NCI-H526 treated with DMSO at 0.1 percent for 48 hours (cell line): ENCODE measurements at regions not wholly inside any gene's neighbourhood (a gene's known extent, or its start where the extent isn't known, plus 50 kb on each side); places are given as distances from the start of the nearest gene placed in this dataset.
"Not testable (repeated sequence)": the region's sequence is repeated elsewhere in the genome, so short reads cannot be mapped to it uniquely, and the experiment has no call there.

Experiments
- DNase-seq: peaks from one replicate; lab custom pipeline; 2025; lab: John Stamatoyannopoulos, UW

- DNase-seq = peak; percentile 23
Observed at GRCh38 chr2:55771612-55772011, 78.0 kb upstream of the PNPT1 start.

- no peak for DNase-seq
Observed at GRCh38 chr2:55768991-55769390, 75.3 kb upstream of the PNPT1 start.

GRCh38 chr2:55766947-55767346, 73.3 kb upstream of the PNPT1 start:
- no peak for DNase-seq

GRCh38 chr2:55765708-55766107, 72.1 kb upstream of the PNPT1 start:
- DNase-seq = not testable (repeated sequence)

GRCh38 chr2:55763721-55764120, 70.1 kb upstream of the PNPT1 start:
- DNase-seq = no peak

- no peak for DNase-seq
Observed at GRCh38 chr2:55761526-55761925, 67.9 kb upstream of the PNPT1 start.

- DNase-seq = no peak
Observed at GRCh38 chr2:55761024-55761423, 67.4 kb upstream of the PNPT1 start.

- no peak for DNase-seq
Observed at GRCh38 chr2:55760125-55760524, 66.5 kb upstream of the PNPT1 start.

GRCh38 chr2:55759271-55759921, 65.8 kb upstream of the PNPT1 start:
- DNase-seq = no peak

- DNase-seq = no peak
Observed at GRCh38 chr2:55751966-55752365, 58.3 kb upstream of the PNPT1 start.

GRCh38 chr2:55743583-55743982, 49.9 kb upstream of the PNPT1 start:
- DNase-seq = no peak
